Body of pancreas (tissue), 4 donors: ENCODE measurements at regions not wholly inside any gene's neighbourhood (a gene's known extent, or its start where the extent isn't known, plus 50 kb on each side); places are given as distances from the start of the nearest gene placed in this dataset.

ENCODE experiments used
- ATAC-seq: fragments of 150-250 bp; one replicate; pipeline ENCODE4 v1.9.1; 2016
- DNase-seq, 4 donors: peaks; one replicate each; pipeline ENCODE4 v3.0.0-alpha.2; 2019
- H3K27ac ChIP-seq, 4 donors: fragments of 200-600 bp; sonication (generic); 1 replicate in 3 of 4; 2 replicates in 1 of 4; pipeline versions ENCODE4 v1.5.1 to v1.6.1; 2016 to 2019; ENCODE audit warnings: mild to moderate bottlenecking in 1 of 4, mixed read lengths in 1 of 4, moderate library complexity in 1 of 4
- H3K27me3 ChIP-seq, 2 donors: fragments of 200-600 bp; sonication (generic); one replicate each; pipeline ENCODE4 v1.6.0; 2016; ENCODE audit warnings: mild to moderate bottlenecking in 1 of 2
- H3K36me3 ChIP-seq, 2 donors: fragments of 200-600 bp; sonication (generic); replicated peaks in 1 of 2; 2 replicates each; pipeline ENCODE4 v1.5.1; 2016; ENCODE audit warnings: low read depth in 2 of 2; ENCODE audit not compliant: insufficient read depth in 1 of 2
- H3K4me1 ChIP-seq: fragments of 200-600 bp; sonication (generic); one replicate; pipeline ENCODE4 v1.6.0; 2016
- H3K4me3 ChIP-seq, 2 donors: fragments of 200-600 bp; sonication (generic); 1 replicate in 1 of 2; 2 replicates in 1 of 2; pipeline ENCODE4 v1.5.1; 2016 to 2019
- H3K9me3 ChIP-seq, 3 donors: fragments of 200-600 bp; sonication (generic); 1 replicate in 2 of 3; 2 replicates in 1 of 3; pipeline ENCODE4 v1.5.1; 2016
- CTCF ChIP-seq, 7 experiments: fragments of 450-650 bp in 4 of 7; fragments of 200-600 bp in 3 of 7; sonication (generic) in 3 of 7; IDR thresholded peaks; one replicate each; pipeline ENCODE4 v1.5.1; 2016 to 2019; ENCODE audit warnings: antibody characterized with exemption in 7 of 7
- POLR2A ChIP-seq, 3 donors: fragments of 450-650 bp; IDR thresholded peaks; one replicate each; pipeline ENCODE4 v1.6.1; 2016; ENCODE audit warnings: antibody characterized with exemption in 3 of 3, mild to moderate bottlenecking in 2 of 3
- whole genome bisulfite sequencing, 2 donors: methylation state at CpG; one replicate each; pipeline ENCODE4 v1.1.5; 2017; 5-methylcytosine and 5-hydroxymethylcytosine counted together
- intact Hi-C: fragments of 100-400 bp; cut with DNase I; formaldehyde crosslinking; loops from one replicate; pipeline ENCODE4 v1.15.1; 2023

- WGBS, 2 donors: 44 to 55% methylated on average over 2 of the region's 2 CpGs
- no peak overlapping the region for H3K27ac ChIP-seq
- ATAC-seq (no peak), DNase-seq (no peak)
- H3K27me3 ChIP-seq: no peaks in the 10 kb centered on the region
- H3K36me3 ChIP-seq: no peaks in the 10 kb centered on the region
- TF ChIP-seq POLR2A (IDR thresholded peaks at IDR 0.05): no peak
- no peak for TF ChIP-seq CTCF (IDR thresholded peaks at IDR 0.05)
- H3K4me1 ChIP-seq: no peaks in the 10 kb centered on the region
- H3K4me3 ChIP-seq: no peak overlapping the region
- intact Hi-C loops: no loop called here
- H3K9me3 ChIP-seq: peaks cover 0 to 14% (median 0%) of the 10 kb centered on the region in 3 donors
Observed at GRCh38 chr14:44035707-44036106, 471.4 kb downstream of the FSCB start.

- TF ChIP-seq POLR2A (IDR thresholded peaks at IDR 0.05) (no peak), CTCF (IDR thresholded peaks at IDR 0.05) (no peak)
- ATAC-seq (no peak), DNase-seq (no peak)
- no peak overlapping the region for H3K27ac ChIP-seq
- 24 to 32% methylated on average over 4 of the region's 4 CpGs for WGBS, 2 donors
- no peaks in the 10 kb centered on the region for H3K4me1 ChIP-seq
- no peaks in the 10 kb centered on the region for H3K27me3 ChIP-seq
- intact Hi-C loops: no loop called here
- no peaks in the 10 kb centered on the region for H3K9me3 ChIP-seq
- no peaks in the 10 kb centered on the region for H3K36me3 ChIP-seq
- no peak overlapping the region for H3K4me3 ChIP-seq
Observed at GRCh38 chr14:44030831-44031383, 476.2 kb downstream of the FSCB start.

GRCh38 chr14:44029933-44030332 is 477.1 kb downstream of the FSCB start:
- Histone ChIP-seq H3K9me3 (no peaks in the 10 kb centered on the region), H3K36me3 (no peaks in the 10 kb centered on the region), H3K27me3 (no peaks in the 10 kb centered on the region), H3K4me3 (no peak overlapping the region), H3K4me1 (no peaks in the 10 kb centered on the region), H3K27ac (no peak overlapping the region)
- no peak for TF ChIP-seq POLR2A (IDR thresholded peaks at IDR 0.05)
- no peak for TF ChIP-seq CTCF (IDR thresholded peaks at IDR 0.05)
- DNase-seq (no peak), ATAC-seq (no peak)
- intact Hi-C loops: no loop called here

- H3K36me3 ChIP-seq: no peaks in the 10 kb centered on the region
- H3K27ac ChIP-seq: no peak overlapping the region
- intact Hi-C loops: no loop called here
- no peaks in the 10 kb centered on the region for H3K27me3 ChIP-seq
- H3K4me3 ChIP-seq: no peak overlapping the region
- no peaks in the 10 kb centered on the region for H3K4me1 ChIP-seq
- no peaks in the 10 kb centered on the region for H3K9me3 ChIP-seq
- no peak for TF ChIP-seq POLR2A (IDR thresholded peaks at IDR 0.05)
- no peak for TF ChIP-seq CTCF (IDR thresholded peaks at IDR 0.05)
- DNase-seq (no peak), ATAC-seq (no peak)
- 60 to 66% methylated on average over 3 of the region's 3 CpGs for WGBS, 2 donors
Observed at GRCh38 chr14:44027397-44027796, 479.7 kb downstream of the FSCB start.

- no peaks in the 10 kb centered on the region for H3K4me1 ChIP-seq
- ATAC-seq (no peak), DNase-seq (no peak)
- no peak overlapping the region for H3K27ac ChIP-seq
- no peaks in the 10 kb centered on the region for H3K27me3 ChIP-seq
- intact Hi-C loops: no loop called here
- H3K9me3 ChIP-seq: no peaks in the 10 kb centered on the region
- no peak for TF ChIP-seq CTCF (IDR thresholded peaks at IDR 0.05)
- no peak for TF ChIP-seq POLR2A (IDR thresholded peaks at IDR 0.05)
- H3K36me3 ChIP-seq: no peaks in the 10 kb centered on the region
- H3K4me3 ChIP-seq: no peak overlapping the region
Observed at GRCh38 chr14:44010595-44010994, 496.5 kb downstream of the FSCB start.
